NCI-H82 treated with DMSO at 0.1 percent for 48 hours (cell line): ENCODE measurements at regions not wholly inside any gene's neighbourhood (a gene's known extent, or its start where the extent isn't known, plus 50 kb on each side); places are given as distances from the start of the nearest gene placed in this dataset.

ENCODE experiments used
- DNase-seq: peaks from one replicate; lab custom pipeline; 2025; ENCODE audit not compliant: unreplicated experiment; lab: John Stamatoyannopoulos, UW

DNA sequence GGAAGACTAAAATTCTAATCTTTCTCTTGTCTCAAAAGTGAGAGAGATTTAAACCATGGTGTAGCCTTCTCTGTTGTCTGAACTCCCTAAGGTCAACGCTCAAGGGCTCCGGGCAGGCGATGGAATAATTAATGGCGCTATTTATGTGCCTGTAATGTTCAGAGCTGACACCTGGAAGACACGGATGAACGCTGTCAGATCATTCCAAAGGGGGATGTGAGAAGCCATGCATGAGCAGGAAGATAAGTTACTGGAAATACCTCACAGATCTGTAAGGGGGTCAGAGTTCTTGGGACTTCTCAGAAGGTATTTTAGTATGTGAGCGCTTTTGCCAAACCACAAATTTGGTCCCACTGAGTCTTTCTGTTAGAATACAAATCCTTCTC, 73.3 kb upstream of the MTPN start:
- DNase-seq: peak; percentile 83

DNA sequence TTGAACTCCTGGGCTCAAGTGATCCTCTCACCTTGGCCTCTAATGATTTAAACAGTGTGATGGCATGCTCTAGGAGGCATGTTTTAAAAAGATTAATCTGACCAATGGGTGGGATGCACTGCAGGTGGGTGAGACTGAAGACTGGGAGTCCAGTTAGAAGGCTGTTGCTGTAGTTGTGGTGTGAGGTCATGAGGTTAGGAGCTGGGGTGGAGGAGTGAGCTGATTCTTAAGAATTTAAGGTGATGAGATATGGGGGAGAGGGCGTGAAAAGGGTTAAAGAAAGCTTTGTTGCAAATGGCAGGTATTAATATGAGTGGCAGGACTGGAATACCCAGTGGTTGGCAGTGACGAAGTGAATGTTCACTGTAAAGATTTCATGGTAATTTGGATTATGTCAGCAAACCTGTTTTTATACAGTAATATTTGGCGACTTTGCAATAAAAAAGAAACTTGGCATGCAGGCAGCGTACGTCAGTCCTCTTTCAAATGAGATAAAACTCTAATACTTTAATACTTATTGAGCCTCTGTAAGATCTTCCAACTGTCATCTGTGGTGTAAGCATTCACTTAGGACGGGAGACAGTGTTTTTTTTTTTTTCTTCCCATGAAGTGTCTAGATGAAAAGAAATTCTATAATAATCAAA, 72.8 kb upstream of the MTPN start:
- DNase-seq: peak; percentile 83

- DNase-seq: no peak
Measured at GRCh38 chr7:136049117-136049516, 72.0 kb upstream of the MTPN start.

DNA sequence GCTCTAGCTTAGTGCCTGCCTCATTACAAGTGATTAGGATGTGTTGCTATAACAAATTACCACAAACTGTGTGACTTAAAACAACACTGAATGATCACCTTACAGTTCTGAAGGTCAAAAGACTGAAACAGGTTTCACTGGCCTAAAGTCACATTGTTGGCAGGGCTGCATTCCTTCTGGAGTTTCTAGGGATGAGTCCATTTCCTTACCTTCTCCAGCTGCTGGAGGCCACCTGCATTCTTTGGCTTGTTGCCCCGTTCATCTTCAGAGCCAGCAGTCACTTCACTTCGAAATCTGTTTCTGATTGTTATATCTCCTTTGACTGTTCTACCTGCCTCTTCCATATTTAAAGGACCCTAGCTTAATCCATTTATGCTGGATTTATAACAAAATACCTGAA, 69.4 kb upstream of the MTPN start:
- no peak for DNase-seq

DNA sequence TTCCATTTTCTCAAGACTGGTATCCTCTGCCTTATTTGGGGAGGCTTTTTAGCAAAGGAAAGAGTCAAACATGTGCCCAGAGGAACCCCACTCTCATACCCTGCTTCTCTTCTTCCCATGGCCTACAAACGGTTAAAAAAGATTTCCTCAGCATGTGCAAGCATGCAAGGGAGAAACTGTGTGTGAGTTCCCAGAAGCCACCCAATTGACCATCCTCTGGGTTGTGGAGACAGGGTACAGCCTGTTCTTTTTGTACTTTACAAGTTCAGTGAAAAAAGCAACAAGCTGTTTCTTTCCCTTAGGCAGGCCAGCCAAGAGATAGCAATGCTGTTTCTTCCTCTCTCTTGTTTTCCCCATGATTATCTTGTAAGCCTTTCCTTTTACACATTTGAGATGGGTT, 68.8 kb upstream of the MTPN start:
- DNase-seq: no peak

GRCh38 chr7:136045181-136045580, 68.0 kb upstream of the MTPN start:
- no peak for DNase-seq

DNA sequence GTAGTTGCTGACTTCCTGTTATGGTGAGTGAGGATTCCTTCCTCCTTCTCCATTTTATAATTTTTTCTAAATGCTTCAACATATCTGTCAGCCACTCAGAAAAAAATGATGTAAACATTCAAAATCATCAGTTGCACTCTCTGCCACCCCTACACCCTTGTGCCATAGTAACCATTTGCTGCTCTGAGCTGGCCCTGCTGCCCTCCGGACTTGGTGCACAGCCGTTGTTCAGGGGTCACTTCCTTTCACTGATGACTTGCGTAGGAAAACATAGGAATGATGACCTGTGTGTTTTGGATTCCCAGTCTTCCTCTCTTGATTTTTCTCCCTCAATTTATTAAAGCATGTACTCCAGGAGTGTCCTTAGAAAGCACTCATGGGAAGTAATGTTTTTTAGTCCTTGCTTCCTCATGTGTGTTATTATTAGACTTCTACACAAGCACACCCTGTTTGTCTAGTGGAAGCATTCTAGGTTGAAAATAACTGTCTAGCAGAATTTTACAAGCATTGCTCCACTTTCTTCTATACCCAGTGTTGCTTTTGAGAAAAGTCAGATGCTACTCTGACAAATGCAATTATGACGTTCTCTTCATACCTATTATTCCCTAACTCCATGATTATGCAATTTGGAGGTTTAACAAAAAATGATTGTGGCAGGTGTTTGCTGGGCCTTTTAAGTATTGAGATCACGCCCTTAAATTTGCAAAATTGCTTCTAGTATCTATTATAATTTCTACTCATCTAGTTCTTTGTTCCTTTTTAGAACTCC, 62.6 kb upstream of the MTPN start:
- DNase-seq: no peak

GRCh38 chr7:136036336-136036735, 59.2 kb upstream of the MTPN start:
- no peak for DNase-seq

- no peak for DNase-seq
Measured at GRCh38 chr7:136034132-136034531, 57.0 kb upstream of the MTPN start.

GRCh38 chr7:136033413-136034031, 56.4 kb upstream of the MTPN start:
- peak; percentile 52 for DNase-seq

GRCh38 chr7:136030867-136031318, 53.7 kb upstream of the MTPN start:
- DNase-seq: no peak

DNA sequence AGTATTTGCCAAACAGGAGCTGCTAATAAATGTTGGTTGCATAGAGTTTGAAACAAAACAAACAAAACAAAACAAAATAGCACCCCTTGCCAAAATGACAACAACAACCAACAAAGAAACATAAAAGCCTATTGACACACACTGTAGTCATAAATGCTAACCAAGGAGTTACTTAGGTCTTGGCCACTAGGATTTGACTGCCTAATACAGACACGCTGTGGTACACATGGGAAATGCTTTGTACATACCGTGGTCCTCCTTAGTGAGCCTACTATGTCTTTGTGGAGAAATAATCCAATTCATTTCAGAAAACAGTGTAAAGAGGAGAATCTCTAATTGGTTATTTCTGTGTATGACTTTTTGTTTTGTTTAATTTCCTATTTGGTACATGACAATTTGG, 53.2 kb upstream of the MTPN start:
- no peak for DNase-seq

GRCh38 chr7:136027160-136027559, 50.0 kb upstream of the MTPN start:
- no peak for DNase-seq
